M059J (cell line): ENCODE measurements at regions not wholly inside any gene's neighbourhood (a gene's known extent, or its start where the extent isn't known, plus 50 kb on each side); places are given as distances from the start of the nearest gene placed in this dataset.

Experiments used
- DNase-seq: peaks from one replicate; pipeline ENCODE4 v3.0.0-alpha.2; 2012; ENCODE audit warnings: low read depth

GRCh38 chr9:2987679-2988078 lies 143.8 kb upstream of the PUM3 start:
- DNase-seq: no peak

- no peak for DNase-seq
Observed at GRCh38 chr9:2985343-2985742, 141.4 kb upstream of the PUM3 start.

GRCh38 chr9:2984491-2984890 lies 140.6 kb upstream of the PUM3 start:
- no peak for DNase-seq

- no peak for DNase-seq
Observed at GRCh38 chr9:2979957-2980610, 136.2 kb upstream of the PUM3 start.

- no peak for DNase-seq
Observed at GRCh38 chr9:2972475-2972874, 128.6 kb upstream of the PUM3 start.

- DNase-seq: no peak
Observed at GRCh38 chr9:2970864-2971263, 127.0 kb upstream of the PUM3 start.

GRCh38 chr9:2967766-2968165 lies 123.9 kb upstream of the PUM3 start:
- no peak for DNase-seq

- no peak for DNase-seq
Observed at GRCh38 chr9:2966565-2967300, 122.8 kb upstream of the PUM3 start.

GRCh38 chr9:2964470-2964869 lies 120.6 kb upstream of the PUM3 start:
- DNase-seq: no peak

- DNase-seq: no peak
Observed at GRCh38 chr9:2963307-2963706, 119.4 kb upstream of the PUM3 start.

- no peak for DNase-seq
Observed at GRCh38 chr9:2962471-2963172, 118.7 kb upstream of the PUM3 start.

GRCh38 chr9:2958219-2958618 lies 114.3 kb upstream of the PUM3 start:
- DNase-seq: no peak

- DNase-seq: no peak
Observed at GRCh38 chr9:2957656-2958200, 113.8 kb upstream of the PUM3 start.

GRCh38 chr9:2955575-2955974 lies 111.7 kb upstream of the PUM3 start:
- no peak for DNase-seq

GRCh38 chr9:2939368-2939767 lies 95.5 kb upstream of the PUM3 start:
- DNase-seq: no peak

- DNase-seq: no peak
Observed at GRCh38 chr9:2936221-2936620, 92.3 kb upstream of the PUM3 start.

GRCh38 chr9:2934883-2935282 lies 91.0 kb upstream of the PUM3 start:
- no peak for DNase-seq

- DNase-seq: no peak
Observed at GRCh38 chr9:2934241-2934650, 90.4 kb upstream of the PUM3 start.

GRCh38 chr9:2933165-2934095 lies 89.5 kb upstream of the PUM3 start:
- DNase-seq: no peak

GRCh38 chr9:2928411-2928810 lies 84.5 kb upstream of the PUM3 start:
- DNase-seq: no peak

- DNase-seq: no peak
Observed at GRCh38 chr9:2925016-2925415, 81.1 kb upstream of the PUM3 start.

GRCh38 chr9:2924380-2924768 lies 80.5 kb upstream of the PUM3 start:
- DNase-seq: no peak
